ENCODE measurements at regions not wholly inside any gene's neighbourhood (a gene's known extent, or its start where the extent isn't known, plus 50 kb on each side); places are given as distances from the start of the nearest gene placed in this dataset.

- 61% methylated on average over 23 of the region's 23 CpGs for WGBS
- Histone ChIP-seq H3K36me3 (ENCODE audit: control insufficient read depth in 4 of 4, insufficient read depth in 3 of 4, low read depth in 1 of 4, low read length in 3 of 4) (no peaks in the 10 kb centered on the region), H3K9ac (ENCODE audit: low read depth in 1 of 2, low read length in 2 of 2) (no peak overlapping the region), H3K27me3 (ENCODE audit: control insufficient read depth in 4 of 4, insufficient read depth in 4 of 4, low read length in 3 of 4) (no peaks in the 10 kb centered on the region), H3K27ac (ENCODE audit: low read depth in 1 of 2, low read length in 2 of 2) (no peak overlapping the region), H3K4me1 (ENCODE audit: control insufficient read depth in 4 of 4, insufficient read depth in 4 of 4, low read length in 3 of 4) (no peaks in the 10 kb centered on the region), H3K9me3 (ENCODE audit: control insufficient read depth in 4 of 4, low read length in 3 of 4) (no peaks in the 10 kb centered on the region), H3K4me3 (ENCODE audit: low read depth in 1 of 3, low read length in 3 of 3) (no peak overlapping the region)
- no peak for DNase-seq (ENCODE audit: low spot score)
- TF ChIP-seq FOXA1 (IDR thresholded peaks at IDR 0.05) (no peak), EGR1 (IDR thresholded peaks at IDR 0.05; ENCODE audit: low read depth in 2 of 2) (no peak), TAF1 (conservative IDR thresholded peaks at IDR 0.05) (no peak), MAX (IDR thresholded peaks at IDR 0.05) (no peak), GABPA (IDR thresholded peaks at IDR 0.05 in 1 of 2, conservative IDR thresholded peaks at IDR 0.05 in 1 of 2) (no peak), HNF4A (conservative IDR thresholded peaks at IDR 0.05) (no peak), ZBTB33 (IDR thresholded peaks at IDR 0.05) (no peak), SP1 (IDR thresholded peaks at IDR 0.05) (no peak), NR2F2 (IDR thresholded peaks at IDR 0.05) (no peak), HNF4G (IDR thresholded peaks at IDR 0.05) (no peak), ATF3 (IDR thresholded peaks at IDR 0.05) (no peak), JUND (IDR thresholded peaks at IDR 0.05) (no peak), REST (IDR thresholded peaks at IDR 0.05) (no peak), YY1 (IDR thresholded peaks at IDR 0.05) (no peak), RAD21 (IDR thresholded peaks at IDR 0.05) (no peak), RXRA (IDR thresholded peaks at IDR 0.05) (no peak), CTCF (IDR thresholded peaks at IDR 0.05; ENCODE audit: low read depth, low read length, missing input control) (no peak)
Observed at GRCh38 chr13:111852725-111853518, 214.0 kb upstream of the SOX1 start.

All from liver (tissue), 8 donors.